NB4 (cell line): ENCODE measurements at regions not wholly inside any gene's neighbourhood (a gene's known extent, or its start where the extent isn't known, plus 50 kb on each side); places are given as distances from the start of the nearest gene placed in this dataset.

Experiments used
- DNase-seq: peaks from one replicate; pipeline ENCODE4 v3.0.0; 2010; ENCODE audit warnings: low read depth
- H3K4me3 ChIP-seq: one replicate; pipeline ENCODE4 v1.5.1; 2011; ENCODE audit warnings: mild to moderate bottlenecking, low read depth, low read length, moderate library complexity
- CTCF ChIP-seq: IDR thresholded peaks from one replicate; pipeline ENCODE4 v1.5.1; 2012; ENCODE audit warnings: low read depth, low read length
- MYC ChIP-seq: IDR thresholded peaks from 2 replicates; pipeline ENCODE4 v1.6.1; 2011; ENCODE audit warnings: low read depth, low read length
- POLR2A ChIP-seq: IDR thresholded peaks from 2 replicates; pipeline ENCODE4 v1.6.1; 2011; ENCODE audit warnings: mild to moderate bottlenecking; ENCODE audit not compliant: insufficient read length; ENCODE audit errors: extremely low read depth
- TF ChIP-seq, protein P1 (sequence below): IDR thresholded peaks from 2 replicates; pipeline ENCODE4 v1.6.1; 2011; ENCODE audit warnings: low read depth, low read length

DNA sequence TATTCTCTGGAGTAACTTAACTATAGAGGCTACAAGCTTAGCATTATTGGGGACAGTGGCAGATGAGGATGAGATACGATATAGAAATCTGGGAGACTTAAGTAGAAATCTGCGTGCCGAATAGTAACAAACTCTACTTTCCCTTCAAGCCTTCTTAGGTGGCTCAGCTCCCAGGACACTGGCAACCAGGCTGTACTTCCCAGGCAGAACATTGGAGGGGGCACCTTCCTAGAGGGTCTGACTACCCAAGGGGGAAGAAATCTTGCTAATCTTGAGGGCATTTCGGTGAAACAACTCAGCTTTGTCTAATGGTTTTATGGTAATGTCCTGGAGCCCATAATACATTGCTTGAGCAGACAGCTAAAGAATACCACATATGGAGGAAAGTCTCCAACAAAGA is 126.2 kb upstream of the DTNA start:
- DNase-seq = no peak
- no peak for TF ChIP-seq POLR2A
- TF ChIP-seq CTCF = no peak
- TF ChIP-seq MYC = no peak
- TF ChIP-seq, protein P1, sequence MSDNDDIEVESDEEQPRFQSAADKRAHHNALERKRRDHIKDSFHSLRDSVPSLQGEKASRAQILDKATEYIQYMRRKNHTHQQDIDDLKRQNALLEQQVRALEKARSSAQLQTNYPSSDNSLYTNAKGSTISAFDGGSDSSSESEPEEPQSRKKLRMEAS = no peak
- H3K4me3 ChIP-seq = no peak overlapping the region

DNA sequence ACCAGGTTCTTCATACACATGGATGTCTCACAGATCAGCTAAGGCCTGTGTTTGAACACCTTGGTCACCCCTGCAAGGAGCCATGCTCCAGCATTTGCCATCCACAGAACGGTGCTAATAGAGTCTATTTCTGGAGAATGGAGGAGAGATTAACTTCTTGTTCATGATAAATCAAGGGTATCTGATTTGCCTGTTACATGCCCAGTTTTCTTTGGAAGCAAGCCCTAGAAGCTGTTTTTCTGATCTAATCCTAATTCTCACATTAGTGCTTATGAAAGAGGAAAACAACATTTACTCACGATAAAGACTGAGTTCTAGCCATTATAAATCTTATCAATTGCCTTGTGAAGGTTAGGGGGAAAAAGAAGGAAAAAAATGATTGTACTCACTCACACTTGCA is 119.6 kb upstream of the DTNA start:
- no peak for DNase-seq
- TF ChIP-seq CTCF (no peak), POLR2A (no peak), MYC (no peak)
- TF ChIP-seq, protein P1 = no peak
- H3K4me3 ChIP-seq = no peak overlapping the region

- no peak overlapping the region for H3K4me3 ChIP-seq
- TF ChIP-seq CTCF (no peak), POLR2A (no peak), MYC (no peak)
- TF ChIP-seq, protein P1 = no peak
- DNase-seq = no peak
Measured at GRCh38 chr18:34591920-34592444, 118.1 kb upstream of the DTNA start.

- no peak overlapping the region for H3K4me3 ChIP-seq
- TF ChIP-seq CTCF = no peak
- TF ChIP-seq, protein P1 = no peak
- no peak for TF ChIP-seq MYC
- no peak for TF ChIP-seq POLR2A
- DNase-seq = no peak
Measured at GRCh38 chr18:34592481-34592880, 117.6 kb upstream of the DTNA start.

GRCh38 chr18:34592961-34593382 is 117.1 kb upstream of the DTNA start:
- TF ChIP-seq CTCF = no peak
- TF ChIP-seq MYC = no peak
- TF ChIP-seq POLR2A = no peak
- TF ChIP-seq, protein P1 = no peak
- H3K4me3 ChIP-seq = no peak overlapping the region
- DNase-seq = no peak

DNA sequence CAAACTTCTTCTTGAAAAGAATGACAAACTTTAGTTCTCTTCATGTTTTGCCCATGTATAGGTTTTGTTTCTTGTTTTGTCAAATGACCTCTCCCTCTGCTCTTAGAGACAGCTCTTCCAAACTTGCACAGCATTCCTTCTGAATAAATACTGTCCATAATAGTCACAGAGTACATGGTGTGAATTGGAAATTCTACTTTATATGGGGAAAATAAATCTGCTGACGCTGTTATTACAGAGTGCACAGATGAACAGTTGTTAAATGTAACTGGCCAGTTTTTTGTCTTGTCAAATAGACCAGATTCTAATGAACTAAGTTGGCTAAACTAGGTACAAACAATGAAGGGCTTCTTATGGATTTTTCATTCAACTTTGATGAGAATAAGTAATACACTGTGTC is 115.8 kb upstream of the DTNA start:
- TF ChIP-seq CTCF (no peak), POLR2A (no peak), MYC (no peak)
- TF ChIP-seq, protein P1 = no peak
- no peak for DNase-seq
- no peak overlapping the region for H3K4me3 ChIP-seq
